ENCODE measurements at regions not wholly inside any gene's neighbourhood (a gene's known extent, or its start where the extent isn't known, plus 50 kb on each side); places are given as distances from the start of the nearest gene placed in this dataset.

- TF ChIP-seq ZNF274 (IDR thresholded peaks at IDR 0.05; ENCODE audit: low read depth, low read length) (no peak), YY1 (IDR thresholded peaks at IDR 0.05; ENCODE audit: insufficient read depth, insufficient read length) (no peak)
Measured at GRCh38 chr3:17885986-17886385, 143.6 kb upstream of the TBC1D5 start.
